PC-9 (cell line): ENCODE measurements at regions not wholly inside any gene's neighbourhood (a gene's known extent, or its start where the extent isn't known, plus 50 kb on each side); places are given as distances from the start of the nearest gene placed in this dataset.

Experiments
- BruUV-seq: library from RNA; stranded (reverse); fragments of 400-500 nt; replicated peaks from 2 replicates; lab custom pipeline; 2021; lab: Mats Ljungman, UMichigan
- CTCF ChIA-PET: fragments of 300-600 bp; sonication (Branson Sonifier 250); formaldehyde crosslinking; loops from one replicate; lab custom pipeline; 2022; ENCODE audit warnings: antibody characterized with exemption; lab: Charles Lee
- POLR2A ChIA-PET: fragments of 300-600 bp; sonication (Branson Sonifier 250); formaldehyde crosslinking; loops from one replicate; lab custom pipeline; 2022; ENCODE audit warnings: antibody characterized with exemption; ENCODE audit not compliant: unreplicated experiment; lab: Charles Lee
- DNase-seq, 2 experiments: peaks; one replicate each; pipeline versions ENCODE4 v3.0.0 to v3.0.0-alpha.2; 2015 to 2022; ENCODE audit warnings: mixed read lengths in 1 of 2
- H2AFZ ChIP-seq: fragments of 200-600 bp; sonication (generic); 2 replicates; pipeline ENCODE4 v1.8.1; 2017; ENCODE audit warnings: antibody characterized with exemption
- H3F3A ChIP-seq: fragments of 200-600 bp; sonication (generic); 2 replicates; pipeline ENCODE4 v1.8.1; 2017; ENCODE audit warnings: antibody characterized with exemption, mild to moderate bottlenecking, low read depth; ENCODE audit not compliant: insufficient read depth
- H3K27ac ChIP-seq: fragments of 200-600 bp; sonication (generic); 2 replicates; pipeline ENCODE4 v1.6.1; 2016; ENCODE audit warnings: mixed run types
- H3K27me3 ChIP-seq: fragments of 200-600 bp; sonication (generic); 2 replicates; pipeline ENCODE4 v1.6.1; 2016; ENCODE audit warnings: low read depth, mixed run types; ENCODE audit not compliant: insufficient read depth
- H3K36me3 ChIP-seq: fragments of 200-600 bp; sonication (generic); 2 replicates; pipeline ENCODE4 v1.6.1; 2016; ENCODE audit warnings: low read depth, mixed run types
- H3K4me1 ChIP-seq: fragments of 200-600 bp; sonication (generic); replicated peaks from 2 replicates; pipeline ENCODE4 v1.6.1; 2016; ENCODE audit warnings: mixed run types; ENCODE audit not compliant: insufficient read depth
- H3K4me2 ChIP-seq: fragments of 200-600 bp; sonication (generic); 2 replicates; pipeline ENCODE4 v1.6.1; 2017; ENCODE audit warnings: mixed run types
- H3K4me3 ChIP-seq: fragments of 200-600 bp; sonication (generic); 2 replicates; pipeline ENCODE4 v1.6.1; 2016; ENCODE audit warnings: mixed run types
- H3K79me2 ChIP-seq: fragments of 200-600 bp; sonication (generic); 2 replicates; pipeline ENCODE4 v1.6.1; 2017; ENCODE audit warnings: low read depth, mixed run types
- H3K9me2 ChIP-seq: fragments of 200-600 bp; sonication (generic); 2 replicates; pipeline ENCODE4 v1.8.1; 2017; ENCODE audit warnings: mild to moderate bottlenecking; ENCODE audit not compliant: insufficient read depth
- H3K9me3 ChIP-seq: fragments of 200-600 bp; sonication (generic); 2 replicates; pipeline ENCODE4 v1.8.1; 2016; ENCODE audit warnings: low read depth; ENCODE audit not compliant: insufficient read depth
- H4K20me1 ChIP-seq: fragments of 200-600 bp; sonication (generic); 2 replicates; pipeline ENCODE4 v1.8.1; 2017; ENCODE audit not compliant: insufficient read depth
- EZH2 ChIP-seq: fragments of 200-600 bp; sonication (generic); IDR thresholded peaks from 2 replicates; pipeline ENCODE4 v1.8.0; 2017; ENCODE audit warnings: antibody characterized with exemption, low read depth
- intact Hi-C: fragments of 100-400 bp; cut with micrococcal nuclease; formaldehyde crosslinking; loops from one replicate; pipeline ENCODE4 v1.10.0; 2022; ENCODE audit not compliant: unreplicated experiment
- TF ChIP-seq, protein P1 (sequence below): fragments of 200-600 bp; sonication (generic); conservative IDR thresholded peaks from 2 replicates; pipeline ENCODE4 v1.6.1; 2017; ENCODE audit warnings: mixed run types, antibody characterized with exemption, mild to moderate bottlenecking, moderate library complexity

DNA sequence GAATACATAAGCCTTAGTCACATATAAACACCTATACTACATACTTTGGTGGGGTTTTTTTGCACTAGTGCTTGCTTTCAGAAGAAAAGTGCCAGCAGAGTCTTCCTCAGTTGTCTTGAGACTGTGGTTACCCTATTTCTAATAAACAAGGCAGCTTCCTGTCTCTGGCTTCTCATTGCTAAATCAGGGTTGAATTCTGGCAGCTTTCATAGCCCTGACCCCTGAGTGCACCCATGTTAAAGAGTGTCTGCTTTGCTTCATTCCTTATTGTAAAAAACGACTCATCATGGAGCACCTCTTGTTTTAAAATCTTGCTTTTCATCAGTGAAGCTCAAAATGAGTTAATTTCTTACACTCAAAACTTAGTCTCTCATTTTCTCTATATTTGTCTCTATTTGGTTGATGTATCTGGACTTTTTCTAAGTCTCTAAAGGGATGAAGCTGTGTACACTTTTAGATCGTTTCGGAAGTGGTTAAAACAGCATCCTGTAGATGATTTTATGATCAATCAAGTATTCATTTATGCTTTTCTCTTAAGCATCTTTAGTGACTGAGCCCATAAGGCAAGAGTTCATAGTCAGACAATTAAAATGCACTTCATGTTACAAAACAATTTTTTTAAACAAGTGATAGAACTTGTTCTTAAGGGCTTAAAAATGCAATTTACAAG lies 72.1 kb downstream of the KLF12 start:
- H3F3A ChIP-seq: no peaks in the 10 kb centered on the region
- no TSS peak for BruUV-seq
- no peak overlapping the region for H3K27ac ChIP-seq
- no peak overlapping the region for H3K4me2 ChIP-seq
- ChIA-PET POLR2A (no interaction called here), CTCF (no interaction called here)
- H3K9me3 ChIP-seq: no peaks in the 10 kb centered on the region
- no peaks in the 10 kb centered on the region for H3K4me1 ChIP-seq
- no peak overlapping the region for H3K4me3 ChIP-seq
- no peaks in the 10 kb centered on the region for H3K79me2 ChIP-seq
- TF ChIP-seq, protein P1, sequence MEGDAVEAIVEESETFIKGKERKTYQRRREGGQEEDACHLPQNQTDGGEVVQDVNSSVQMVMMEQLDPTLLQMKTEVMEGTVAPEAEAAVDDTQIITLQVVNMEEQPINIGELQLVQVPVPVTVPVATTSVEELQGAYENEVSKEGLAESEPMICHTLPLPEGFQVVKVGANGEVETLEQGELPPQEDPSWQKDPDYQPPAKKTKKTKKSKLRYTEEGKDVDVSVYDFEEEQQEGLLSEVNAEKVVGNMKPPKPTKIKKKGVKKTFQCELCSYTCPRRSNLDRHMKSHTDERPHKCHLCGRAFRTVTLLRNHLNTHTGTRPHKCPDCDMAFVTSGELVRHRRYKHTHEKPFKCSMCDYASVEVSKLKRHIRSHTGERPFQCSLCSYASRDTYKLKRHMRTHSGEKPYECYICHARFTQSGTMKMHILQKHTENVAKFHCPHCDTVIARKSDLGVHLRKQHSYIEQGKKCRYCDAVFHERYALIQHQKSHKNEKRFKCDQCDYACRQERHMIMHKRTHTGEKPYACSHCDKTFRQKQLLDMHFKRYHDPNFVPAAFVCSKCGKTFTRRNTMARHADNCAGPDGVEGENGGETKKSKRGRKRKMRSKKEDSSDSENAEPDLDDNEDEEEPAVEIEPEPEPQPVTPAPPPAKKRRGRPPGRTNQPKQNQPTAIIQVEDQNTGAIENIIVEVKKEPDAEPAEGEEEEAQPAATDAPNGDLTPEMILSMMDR: no peak
- TF ChIP-seq EZH2: no peak
- no peak for DNase-seq
- no peaks in the 10 kb centered on the region for H3K36me3 ChIP-seq
- H2AFZ ChIP-seq: no peak overlapping the region
- H3K27me3 ChIP-seq: no peaks in the 10 kb centered on the region
- H4K20me1 ChIP-seq: no peaks in the 10 kb centered on the region
- intact Hi-C loops: no loop called here
- H3K9me2 ChIP-seq: no peaks in the 10 kb centered on the region

DNA sequence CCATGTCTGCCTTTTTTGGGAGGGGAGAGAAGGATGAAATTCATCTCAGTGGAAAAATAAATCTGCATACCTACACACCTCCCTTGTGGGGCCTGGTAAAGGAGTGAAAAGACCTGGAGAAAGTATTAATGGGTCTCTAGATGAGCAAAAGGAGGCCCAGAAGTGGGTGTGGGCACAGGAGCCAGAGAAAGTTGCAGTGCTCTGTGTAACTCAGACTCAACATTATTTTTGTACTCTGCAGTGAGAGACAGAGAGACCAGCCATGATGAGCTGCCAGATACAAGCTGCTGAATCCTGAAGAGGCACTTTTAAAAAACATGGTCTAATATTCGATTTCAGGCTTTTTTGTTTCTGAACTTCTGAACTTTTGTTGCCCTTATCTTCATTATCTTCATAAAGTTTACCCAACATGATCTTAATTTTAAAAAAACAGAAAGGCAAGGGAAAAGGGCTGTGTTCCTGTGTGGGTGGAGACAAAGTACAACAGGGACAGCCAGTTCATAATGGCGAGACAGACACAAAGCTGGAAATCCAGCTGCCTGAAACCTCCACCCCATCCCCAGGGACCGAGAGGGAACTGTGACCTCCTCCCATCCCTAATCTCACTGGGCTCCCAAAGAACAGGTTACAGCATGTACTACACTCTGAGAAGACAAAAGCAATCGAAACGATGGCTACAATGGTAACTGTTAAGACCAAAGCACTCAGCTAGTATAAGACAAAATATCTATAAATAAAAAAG lies 77.2 kb downstream of the KLF12 start:
- Histone ChIP-seq H3K4me1 (no peaks in the 10 kb centered on the region), H3K27me3 (no peaks in the 10 kb centered on the region), H3K79me2 (no peaks in the 10 kb centered on the region), H3F3A (no peaks in the 10 kb centered on the region), H3K9me2 (no peaks in the 10 kb centered on the region), H3K27ac (no peak overlapping the region), H4K20me1 (no peaks in the 10 kb centered on the region), H3K4me2 (no peak overlapping the region), H3K9me3 (no peaks in the 10 kb centered on the region), H3K36me3 (no peaks in the 10 kb centered on the region), H2AFZ (no peak overlapping the region), H3K4me3 (no peak overlapping the region)
- no TSS peak for BruUV-seq
- no peak for DNase-seq
- intact Hi-C loops: no loop called here
- ChIA-PET CTCF (no interaction called here), POLR2A (no interaction called here)
- TF ChIP-seq EZH2: no peak
- TF ChIP-seq, protein P1: no peak

DNA sequence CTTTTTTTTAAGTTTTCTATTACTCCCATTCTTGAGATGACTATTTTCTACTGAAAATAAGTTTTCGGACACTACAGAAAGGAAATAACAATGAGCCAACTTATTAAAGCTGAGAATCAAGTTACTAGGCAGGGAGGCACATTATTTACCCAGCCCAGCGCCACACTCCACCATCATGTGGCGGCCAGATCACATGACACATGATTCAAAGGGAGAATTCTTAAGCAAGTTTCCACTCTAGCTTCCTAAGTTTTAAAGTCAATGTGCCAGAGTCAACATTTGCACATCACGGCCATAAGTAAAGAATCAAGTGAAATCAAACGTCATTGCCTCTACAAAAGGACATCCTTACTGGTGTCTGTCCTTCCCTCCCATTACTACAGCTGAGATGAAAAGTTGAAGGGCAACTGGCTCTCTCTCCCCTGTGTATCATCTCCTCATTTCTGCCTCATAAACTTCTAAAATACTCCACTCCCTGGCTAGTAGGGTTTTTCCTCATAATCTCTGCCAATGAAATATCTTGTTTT lies 81.7 kb downstream of the KLF12 start:
- H3F3A ChIP-seq: no peaks in the 10 kb centered on the region
- H3K27ac ChIP-seq: no peak overlapping the region
- H2AFZ ChIP-seq: no peak overlapping the region
- DNase-seq: no peak
- no peaks in the 10 kb centered on the region for H3K9me3 ChIP-seq
- H3K36me3 ChIP-seq: no peaks in the 10 kb centered on the region
- no peaks in the 10 kb centered on the region for H3K79me2 ChIP-seq
- H3K27me3 ChIP-seq: no peaks in the 10 kb centered on the region
- no peaks in the 10 kb centered on the region for H4K20me1 ChIP-seq
- no peaks in the 10 kb centered on the region for H3K9me2 ChIP-seq
- intact Hi-C loops: no loop called here
- CTCF ChIA-PET: no interaction called here
- no TSS peak for BruUV-seq
- H3K4me1 ChIP-seq: no peaks in the 10 kb centered on the region
- POLR2A ChIA-PET: no interaction called here
- H3K4me3 ChIP-seq: no peak overlapping the region
- no peak overlapping the region for H3K4me2 ChIP-seq
- no peak for TF ChIP-seq EZH2
- TF ChIP-seq, protein P1: no peak
